Stomach (tissue), 4 donors: ENCODE measurements at regions not wholly inside any gene's neighbourhood (a gene's known extent, or its start where the extent isn't known, plus 50 kb on each side); places are given as distances from the start of the nearest gene placed in this dataset.

Source experiments
- CTCF ChIP-seq, 7 experiments: fragments of 450-650 bp in 4 of 7; fragments of 200-600 bp in 3 of 7; sonication (generic) in 3 of 7; IDR thresholded peaks; one replicate each; pipeline ENCODE4 v1.5.1; 2016 to 2019; ENCODE audit warnings: antibody characterized with exemption in 7 of 7, control low read depth in 2 of 7, mild to moderate bottlenecking in 1 of 7
- POLR2A ChIP-seq, 4 donors: fragments of 450-650 bp; IDR thresholded peaks; one replicate each; pipeline ENCODE4 v1.6.1; 2016; ENCODE audit warnings: antibody characterized with exemption in 4 of 4, control low read depth in 2 of 4, mild to moderate bottlenecking in 1 of 4, moderate library complexity in 1 of 4

- TF ChIP-seq CTCF (IDR thresholded peaks at IDR 0.05): no peak
- TF ChIP-seq POLR2A (IDR thresholded peaks at IDR 0.05): no peak
Measured at GRCh38 chr4:177494791-177495190, 52.6 kb upstream of the AGA start.
